GM23338 (cell line): ENCODE measurements at regions not wholly inside any gene's neighbourhood (a gene's known extent, or its start where the extent isn't known, plus 50 kb on each side); places are given as distances from the start of the nearest gene placed in this dataset.

Experiments
- ATAC-seq: fragments of 200-7000 bp; cut with Tn5 transposase; 3 replicates; pipeline ENCODE4 v1.9.1; 2020
- DNase-seq: peaks from one replicate; pipeline ENCODE4 v3.0.0-alpha.2; 2015; ENCODE audit warnings: low spot score
- H2AFZ ChIP-seq: fragments of 200-600 bp; sonication (generic); 2 replicates; pipeline ENCODE4 v1.8.0; 2016; ENCODE audit warnings: antibody characterized with exemption, mild to moderate bottlenecking, moderate library complexity
- H3F3A ChIP-seq: fragments of 200-600 bp; sonication (generic); replicated peaks from 2 replicates; pipeline ENCODE4 v1.8.0; 2017; ENCODE audit warnings: antibody characterized with exemption, mixed run types, low read depth
- H3K27ac ChIP-seq: fragments of 200-600 bp; sonication (generic); 2 replicates; pipeline ENCODE4 v1.6.1; 2016; ENCODE audit warnings: low read depth
- H3K27me3 ChIP-seq: fragments of 200-600 bp; sonication (generic); 2 replicates; pipeline ENCODE4 v1.8.0; 2016; ENCODE audit warnings: mild to moderate bottlenecking, mixed run types, moderate library complexity; ENCODE audit not compliant: insufficient read depth
- H3K36me3 ChIP-seq: fragments of 200-600 bp; sonication (generic); 2 replicates; pipeline ENCODE4 v1.8.0; 2016; ENCODE audit warnings: mild to moderate bottlenecking; ENCODE audit not compliant: insufficient read depth
- H3K4me1 ChIP-seq: fragments of 200-600 bp; sonication (generic); 2 replicates; pipeline ENCODE4 v1.8.0; 2016; ENCODE audit warnings: mild to moderate bottlenecking, moderate library complexity; ENCODE audit not compliant: insufficient read depth
- H3K4me2 ChIP-seq: fragments of 200-600 bp; sonication (generic); 2 replicates; pipeline ENCODE4 v1.7.1; 2017; ENCODE audit warnings: mixed run types
- H3K4me3 ChIP-seq: fragments of 200-600 bp; sonication (generic); 2 replicates; pipeline ENCODE4 v1.6.1; 2016; ENCODE audit warnings: mixed run types
- H3K79me2 ChIP-seq: fragments of 200-600 bp; sonication (generic); replicated peaks from 2 replicates; pipeline ENCODE4 v1.8.0; 2017; ENCODE audit warnings: mild to moderate bottlenecking; ENCODE audit not compliant: insufficient read depth
- H3K9me2 ChIP-seq: fragments of 200-600 bp; sonication (generic); 2 replicates; pipeline ENCODE4 v1.8.0; 2017; ENCODE audit not compliant: insufficient read depth
- H4K20me1 ChIP-seq: fragments of 200-600 bp; sonication (generic); replicated peaks from 2 replicates; pipeline ENCODE4 v1.8.0; 2017; ENCODE audit warnings: mild to moderate bottlenecking; ENCODE audit not compliant: insufficient read depth
- H3K27ac Mint-ChIP-seq: 2 replicates; pipeline ENCODE4 v1.8.0; 2020; ENCODE audit warnings: inconsistent platforms, mild to moderate bottlenecking, moderate library complexity, mixed read lengths
- H3K27me3 Mint-ChIP-seq: 3 replicates; pipeline ENCODE4 v1.8.0; 2022; ENCODE audit warnings: low read depth, mild to moderate bottlenecking, moderate library complexity, mixed read lengths, inconsistent platforms; ENCODE audit not compliant: insufficient read depth, poor library complexity
- H3K36me3 Mint-ChIP-seq: 3 replicates; pipeline ENCODE4 v1.8.0; 2021; ENCODE audit warnings: low read depth, mild to moderate bottlenecking, inconsistent platforms, moderate library complexity, mixed read lengths
- H3K4me1 Mint-ChIP-seq: 3 replicates; pipeline ENCODE4 v1.8.0; 2020; ENCODE audit warnings: mild to moderate bottlenecking, inconsistent platforms, mixed read lengths
- H3K4me3 Mint-ChIP-seq: 3 replicates; pipeline ENCODE4 v1.8.0; 2021; ENCODE audit warnings: moderate library complexity, mild to moderate bottlenecking, inconsistent platforms, mixed read lengths
- H3K9me3 Mint-ChIP-seq: 3 replicates; pipeline ENCODE4 v1.8.0; 2020; ENCODE audit warnings: moderate library complexity, mild to moderate bottlenecking, inconsistent platforms, mixed read lengths
- CREB1 ChIP-seq: fragments of 250-450 bp; sonication (Bioruptor Pico); IDR thresholded peaks from 2 replicates; pipeline ENCODE4 v1.5.0; 2020; ENCODE audit warnings: low read depth, mild to moderate bottlenecking, moderate library complexity
- ETS1 ChIP-seq: IDR thresholded peaks from 2 replicates; pipeline ENCODE4 v1.6.1; 2016; ENCODE audit warnings: antibody characterized with exemption
- EZH2 ChIP-seq: fragments of 200-600 bp; sonication (generic); IDR thresholded peaks from one replicate; pipeline ENCODE4 v1.8.0; 2017; ENCODE audit warnings: antibody characterized with exemption, mild to moderate bottlenecking, low read depth; ENCODE audit not compliant: unreplicated experiment
- EZH2phosphoT487 ChIP-seq: fragments of 200-600 bp; sonication (generic); IDR thresholded peaks from one replicate; pipeline ENCODE4 v1.8.1; 2018; ENCODE audit warnings: antibody characterized with exemption; ENCODE audit not compliant: unreplicated experiment
- JUNB ChIP-seq: IDR thresholded peaks from one replicate; pipeline ENCODE4 v1.6.1; 2016; ENCODE audit warnings: antibody characterized with exemption; ENCODE audit not compliant: unreplicated experiment
- NANOG ChIP-seq: IDR thresholded peaks from 2 replicates; pipeline ENCODE4 v1.6.1; 2016; ENCODE audit warnings: antibody characterized with exemption, borderline replicate concordance
- POLR2AphosphoS5 ChIP-seq: IDR thresholded peaks from 2 replicates; pipeline ENCODE4 v1.6.1; 2016; ENCODE audit warnings: antibody characterized with exemption, low read depth
- STAT1 ChIP-seq: IDR thresholded peaks from one replicate; pipeline ENCODE4 v1.6.1; 2016; ENCODE audit warnings: antibody characterized with exemption; ENCODE audit not compliant: unreplicated experiment
- ZNF114 ChIP-seq: fragments of 250-450 bp; sonication (Bioruptor Pico); IDR thresholded peaks from 2 replicates; pipeline ENCODE4 v1.5.0; 2020; ENCODE audit warnings: mild to moderate bottlenecking, moderate library complexity
- ZNF462 ChIP-seq: fragments of 250-450 bp; sonication (Bioruptor Pico); IDR thresholded peaks from 2 replicates; pipeline ENCODE4 v1.5.0; 2020; ENCODE audit warnings: mild to moderate bottlenecking, moderate library complexity
- TF ChIP-seq, protein P1 (sequence below): IDR thresholded peaks from one replicate; pipeline ENCODE4 v1.6.1; 2018; ENCODE audit warnings: antibody characterized with exemption; ENCODE audit not compliant: unreplicated experiment

DNA sequence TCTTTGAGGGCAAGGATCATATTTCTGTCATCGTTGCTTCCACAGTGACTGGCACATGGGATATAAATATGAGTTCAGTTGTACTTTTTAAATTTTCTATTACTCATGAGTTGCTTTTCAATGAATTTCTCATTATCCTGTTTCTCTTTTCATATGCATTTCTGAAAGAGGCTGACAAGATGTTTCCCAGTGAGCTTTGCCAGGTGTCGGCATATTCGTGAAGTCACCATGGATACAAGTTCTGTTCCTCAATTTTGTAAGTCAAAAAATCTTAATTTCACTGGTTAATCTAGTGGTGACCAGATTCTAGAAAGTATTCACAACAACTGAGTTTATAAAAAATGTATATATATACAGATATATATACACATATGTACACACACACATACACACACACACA, 55.7 kb upstream of the GNAI1 start:
- H3K79me2 ChIP-seq: no peaks in the 10 kb centered on the region
- H3K4me1 Mint-ChIP-seq: peaks cover 6% of the 10 kb centered on the region; the same call in 2 of the 3 replicates
- no peak for TF ChIP-seq NANOG
- TF ChIP-seq EZH2: no peak
- TF ChIP-seq, protein P1, sequence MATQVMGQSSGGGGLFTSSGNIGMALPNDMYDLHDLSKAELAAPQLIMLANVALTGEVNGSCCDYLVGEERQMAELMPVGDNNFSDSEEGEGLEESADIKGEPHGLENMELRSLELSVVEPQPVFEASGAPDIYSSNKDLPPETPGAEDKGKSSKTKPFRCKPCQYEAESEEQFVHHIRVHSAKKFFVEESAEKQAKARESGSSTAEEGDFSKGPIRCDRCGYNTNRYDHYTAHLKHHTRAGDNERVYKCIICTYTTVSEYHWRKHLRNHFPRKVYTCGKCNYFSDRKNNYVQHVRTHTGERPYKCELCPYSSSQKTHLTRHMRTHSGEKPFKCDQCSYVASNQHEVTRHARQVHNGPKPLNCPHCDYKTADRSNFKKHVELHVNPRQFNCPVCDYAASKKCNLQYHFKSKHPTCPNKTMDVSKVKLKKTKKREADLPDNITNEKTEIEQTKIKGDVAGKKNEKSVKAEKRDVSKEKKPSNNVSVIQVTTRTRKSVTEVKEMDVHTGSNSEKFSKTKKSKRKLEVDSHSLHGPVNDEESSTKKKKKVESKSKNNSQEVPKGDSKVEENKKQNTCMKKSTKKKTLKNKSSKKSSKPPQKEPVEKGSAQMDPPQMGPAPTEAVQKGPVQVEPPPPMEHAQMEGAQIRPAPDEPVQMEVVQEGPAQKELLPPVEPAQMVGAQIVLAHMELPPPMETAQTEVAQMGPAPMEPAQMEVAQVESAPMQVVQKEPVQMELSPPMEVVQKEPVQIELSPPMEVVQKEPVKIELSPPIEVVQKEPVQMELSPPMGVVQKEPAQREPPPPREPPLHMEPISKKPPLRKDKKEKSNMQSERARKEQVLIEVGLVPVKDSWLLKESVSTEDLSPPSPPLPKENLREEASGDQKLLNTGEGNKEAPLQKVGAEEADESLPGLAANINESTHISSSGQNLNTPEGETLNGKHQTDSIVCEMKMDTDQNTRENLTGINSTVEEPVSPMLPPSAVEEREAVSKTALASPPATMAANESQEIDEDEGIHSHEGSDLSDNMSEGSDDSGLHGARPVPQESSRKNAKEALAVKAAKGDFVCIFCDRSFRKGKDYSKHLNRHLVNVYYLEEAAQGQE: no peak
- no peak for TF ChIP-seq CREB1 (CRISPR knock-in tag)
- no peak for TF ChIP-seq ZNF114 (CRISPR knock-in tag)
- TF ChIP-seq STAT1: no peak
- no peak for TF ChIP-seq EZH2phosphoT487
- ATAC-seq: no peak
- H3K9me3 Mint-ChIP-seq: peaks cover 3% of the 10 kb centered on the region; the same call in 1 of the 3 replicates
- H3K4me1 ChIP-seq: no peaks in the 10 kb centered on the region
- no peaks in the 10 kb centered on the region for H3K36me3 Mint-ChIP-seq
- H3K4me2 ChIP-seq: no peak overlapping the region
- H3K4me3 ChIP-seq: no peak overlapping the region
- H3K27ac Mint-ChIP-seq: no peak overlapping the region
- H3K36me3 ChIP-seq: no peaks in the 10 kb centered on the region
- no peak overlapping the region for H3K4me3 Mint-ChIP-seq
- H2AFZ ChIP-seq: no peak overlapping the region
- H3K27me3 Mint-ChIP-seq: no peaks in the 10 kb centered on the region
- H3F3A ChIP-seq: no peaks in the 10 kb centered on the region
- no peak for DNase-seq
- no peaks in the 10 kb centered on the region for H4K20me1 ChIP-seq
- H3K27me3 ChIP-seq: no peaks in the 10 kb centered on the region
- no peak overlapping the region for H3K27ac ChIP-seq
- no peaks in the 10 kb centered on the region for H3K9me2 ChIP-seq

GRCh38 chr7:80078159-80078731, 56.4 kb upstream of the GNAI1 start:
- no peaks in the 10 kb centered on the region for H3F3A ChIP-seq
- peaks cover 6% of the 10 kb centered on the region; the same call in 2 of the 3 replicates for H3K4me1 Mint-ChIP-seq
- no peaks in the 10 kb centered on the region for H3K36me3 Mint-ChIP-seq
- no peak overlapping the region for H3K4me3 Mint-ChIP-seq
- H3K27me3 ChIP-seq: no peaks in the 10 kb centered on the region
- no peak overlapping the region for H3K4me2 ChIP-seq
- no peaks in the 10 kb centered on the region for H3K27me3 Mint-ChIP-seq
- peaks cover 3% of the 10 kb centered on the region; the same call in 1 of the 3 replicates for H3K9me3 Mint-ChIP-seq
- H4K20me1 ChIP-seq: no peaks in the 10 kb centered on the region
- no peaks in the 10 kb centered on the region for H3K4me1 ChIP-seq
- no peaks in the 10 kb centered on the region for H3K79me2 ChIP-seq
- peak overlapping the region; percentile 74; the same call in 1 of the 2 replicates for H2AFZ ChIP-seq
- H3K36me3 ChIP-seq: no peaks in the 10 kb centered on the region
- no peaks in the 10 kb centered on the region for H3K9me2 ChIP-seq
- DNase-seq: no peak
- no peak overlapping the region for H3K27ac Mint-ChIP-seq
- no peak for ATAC-seq
- H3K27ac ChIP-seq: no peak overlapping the region
- H3K4me3 ChIP-seq: no peak overlapping the region
- TF ChIP-seq ZNF114 (CRISPR knock-in tag): no peak
- no peak for TF ChIP-seq JUNB
- no peak for TF ChIP-seq STAT1
- no peak for TF ChIP-seq ZNF462 (CRISPR knock-in tag)
- no peak for TF ChIP-seq POLR2AphosphoS5
- no peak for TF ChIP-seq EZH2phosphoT487
- TF ChIP-seq EZH2: no peak
- TF ChIP-seq ETS1: no peak
